OCI-LY3 (cell line): ENCODE measurements at regions not wholly inside any gene's neighbourhood (a gene's known extent, or its start where the extent isn't known, plus 50 kb on each side); places are given as distances from the start of the nearest gene placed in this dataset.

ENCODE experiments used
- CTCF ChIP-seq: fragments of 200-600, 300-600 bp; sonication (generic); IDR thresholded peaks from 2 replicates; pipeline ENCODE4 v1.5.1; 2014; ENCODE audit warnings: antibody characterized with exemption, low read length, low read depth
- EZH2phosphoT487 ChIP-seq: fragments of 200-600 bp; shearing (Covaris generic); IDR thresholded peaks from 2 replicates; pipeline ENCODE4 v1.6.1; 2018; ENCODE audit warnings: antibody characterized with exemption, mixed run types, low read depth

DNA sequence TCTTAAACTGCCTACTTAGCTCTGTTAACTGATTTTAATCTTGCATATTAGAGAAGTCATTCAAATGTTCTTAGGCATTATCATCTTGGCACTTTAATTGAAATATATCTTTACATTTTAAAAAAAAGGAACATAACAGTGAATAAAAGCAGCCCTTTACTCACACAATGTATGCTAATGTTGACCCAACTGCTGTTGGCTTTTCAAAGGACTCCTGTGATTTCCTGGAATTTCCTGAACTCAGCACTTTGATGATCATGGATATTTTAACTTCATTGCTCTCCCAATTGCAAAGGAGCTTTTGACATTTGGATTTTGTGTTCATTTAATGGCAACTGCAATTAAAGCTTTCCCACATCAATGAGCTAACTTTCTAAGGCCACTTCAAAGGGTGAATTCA is 1230.3 kb downstream of the DIAPH3 start:
- TF ChIP-seq CTCF (no peak), EZH2phosphoT487 (no peak)
